OCI-LY1 (cell line): ENCODE measurements at regions not wholly inside any gene's neighbourhood (a gene's known extent, or its start where the extent isn't known, plus 50 kb on each side); places are given as distances from the start of the nearest gene placed in this dataset.

Experiments used
- EZH2 ChIP-seq: fragments of 200-600 bp; sonication (generic), shearing (Covaris generic); IDR thresholded peaks from 2 replicates; pipeline ENCODE4 v1.8.0; 2017; ENCODE audit warnings: borderline replicate concordance, mixed run types, mild to moderate bottlenecking, antibody characterized with exemption, low read length, moderate library complexity, mixed read lengths
- TF ChIP-seq, protein P1 (sequence below): fragments of 200-600 bp; sonication (generic), shearing (Covaris generic); IDR thresholded peaks from 2 replicates; pipeline ENCODE4 v1.5.1; 2017; ENCODE audit warnings: mild to moderate bottlenecking, antibody characterized with exemption, low read length, moderate library complexity, mixed read lengths

- TF ChIP-seq, protein P1, sequence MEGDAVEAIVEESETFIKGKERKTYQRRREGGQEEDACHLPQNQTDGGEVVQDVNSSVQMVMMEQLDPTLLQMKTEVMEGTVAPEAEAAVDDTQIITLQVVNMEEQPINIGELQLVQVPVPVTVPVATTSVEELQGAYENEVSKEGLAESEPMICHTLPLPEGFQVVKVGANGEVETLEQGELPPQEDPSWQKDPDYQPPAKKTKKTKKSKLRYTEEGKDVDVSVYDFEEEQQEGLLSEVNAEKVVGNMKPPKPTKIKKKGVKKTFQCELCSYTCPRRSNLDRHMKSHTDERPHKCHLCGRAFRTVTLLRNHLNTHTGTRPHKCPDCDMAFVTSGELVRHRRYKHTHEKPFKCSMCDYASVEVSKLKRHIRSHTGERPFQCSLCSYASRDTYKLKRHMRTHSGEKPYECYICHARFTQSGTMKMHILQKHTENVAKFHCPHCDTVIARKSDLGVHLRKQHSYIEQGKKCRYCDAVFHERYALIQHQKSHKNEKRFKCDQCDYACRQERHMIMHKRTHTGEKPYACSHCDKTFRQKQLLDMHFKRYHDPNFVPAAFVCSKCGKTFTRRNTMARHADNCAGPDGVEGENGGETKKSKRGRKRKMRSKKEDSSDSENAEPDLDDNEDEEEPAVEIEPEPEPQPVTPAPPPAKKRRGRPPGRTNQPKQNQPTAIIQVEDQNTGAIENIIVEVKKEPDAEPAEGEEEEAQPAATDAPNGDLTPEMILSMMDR: no peak
- TF ChIP-seq EZH2: no peak
These were observed 458.0 kb downstream of the MATN1 start for GRCh38 chr1:30265127-30266070.
